ENCODE measurements at regions not wholly inside any gene's neighbourhood (a gene's known extent, or its start where the extent isn't known, plus 50 kb on each side); places are given as distances from the start of the nearest gene placed in this dataset.
"Not testable (repeated sequence)": the region's sequence is repeated elsewhere in the genome, so short reads cannot be mapped to it uniquely, and the experiment has no call there.

GRCh38 chr1:166600574-166600973 is 238.7 kb upstream of the POGK start:
- H3K27ac ChIP-seq (replicated peaks) = no peak overlapping the region
- TF ChIP-seq POLR2AphosphoS5 (IDR thresholded peaks at IDR 0.05; ENCODE audit: low read depth) (no peak), GABPA (IDR thresholded peaks at IDR 0.05; ENCODE audit: low read depth) (no peak), REST (IDR thresholded peaks at IDR 0.05; ENCODE audit: insufficient replicate concordance, low read depth) (no peak), SPI1 (IDR thresholded peaks at IDR 0.05; ENCODE audit: borderline replicate concordance, low read depth) (no peak), CTCF (IDR thresholded peaks at IDR 0.05; ENCODE audit: insufficient read depth, low read length) (no peak)
- no peak overlapping the region for H3K4me3 ChIP-seq (replicated peaks; ENCODE audit: insufficient read depth, low read length)
- H3K27me3 ChIP-seq (ENCODE audit: insufficient read depth, poor library complexity, severe bottlenecking) = no peaks in the 10 kb centered on the region
- no peak for DNase-seq (ENCODE audit: low read depth in 1 of 2, low spot score in 1 of 2)

- no peak overlapping the region for H3K27ac ChIP-seq (replicated peaks)
Observed at GRCh38 chr1:166601650-166602278, 237.5 kb upstream of the POGK start.

GRCh38 chr1:166602801-166603200 is 236.5 kb upstream of the POGK start:
- not testable (repeated sequence) for H3K27ac ChIP-seq (replicated peaks); H3K4me3 ChIP-seq (replicated peaks; ENCODE audit: insufficient read depth, low read length); H3K27me3 ChIP-seq (ENCODE audit: insufficient read depth, poor library complexity, severe bottlenecking); DNase-seq (ENCODE audit: low read depth in 1 of 2, low spot score in 1 of 2)

More at GRCh38 chr1:166601650-166602278, 237.5 kb upstream of the POGK start:
- no peak for TF ChIP-seq REST (IDR thresholded peaks at IDR 0.05; ENCODE audit: insufficient replicate concordance, low read depth)
- TF ChIP-seq POLR2AphosphoS5 (IDR thresholded peaks at IDR 0.05; ENCODE audit: low read depth) = no peak
- TF ChIP-seq SPI1 (IDR thresholded peaks at IDR 0.05; ENCODE audit: borderline replicate concordance, low read depth) = no peak
- no peak for TF ChIP-seq CTCF (IDR thresholded peaks at IDR 0.05; ENCODE audit: insufficient read depth, low read length)
- TF ChIP-seq GABPA (IDR thresholded peaks at IDR 0.05; ENCODE audit: low read depth) = no peak
- Histone ChIP-seq H3K4me3 (replicated peaks; ENCODE audit: insufficient read depth, low read length) (no peak overlapping the region), H3K27me3 (ENCODE audit: insufficient read depth, poor library complexity, severe bottlenecking) (no peaks in the 10 kb centered on the region)
- DNase-seq (ENCODE audit: low read depth in 1 of 2, low spot score in 1 of 2) = no peak

GRCh38 chr1:166603296-166603695 is 236.0 kb upstream of the POGK start:
- TF ChIP-seq POLR2AphosphoS5 (IDR thresholded peaks at IDR 0.05; ENCODE audit: low read depth) (no peak), SPI1 (IDR thresholded peaks at IDR 0.05; ENCODE audit: borderline replicate concordance, low read depth) (no peak), REST (IDR thresholded peaks at IDR 0.05; ENCODE audit: insufficient replicate concordance, low read depth) (no peak), CTCF (IDR thresholded peaks at IDR 0.05; ENCODE audit: insufficient read depth, low read length) (no peak), GABPA (IDR thresholded peaks at IDR 0.05; ENCODE audit: low read depth) (no peak)
- no peak for DNase-seq (ENCODE audit: low read depth in 1 of 2, low spot score in 1 of 2)
- Histone ChIP-seq H3K4me3 (replicated peaks; ENCODE audit: insufficient read depth, low read length) (no peak overlapping the region), H3K27ac (replicated peaks) (no peak overlapping the region), H3K27me3 (ENCODE audit: insufficient read depth, poor library complexity, severe bottlenecking) (no peaks in the 10 kb centered on the region)
